HUES48 (cell line): ENCODE measurements at regions not wholly inside any gene's neighbourhood (a gene's known extent, or its start where the extent isn't known, plus 50 kb on each side); places are given as distances from the start of the nearest gene placed in this dataset.

ENCODE experiments used
- H3K27ac ChIP-seq: one replicate; pipeline ENCODE4 v1.7.0; 2013; ENCODE audit warnings: low read depth, low read length, inconsistent platforms
- H3K27me3 ChIP-seq: 2 replicates; pipeline ENCODE4 v1.6.1; 2013; ENCODE audit warnings: mild to moderate bottlenecking, low read length; ENCODE audit not compliant: control insufficient read depth, insufficient read depth
- H3K36me3 ChIP-seq: 2 replicates; pipeline ENCODE4 v1.6.1; 2013; ENCODE audit warnings: low read length; ENCODE audit not compliant: control insufficient read depth, insufficient read depth
- H3K4me1 ChIP-seq: 2 replicates; pipeline ENCODE4 v1.6.1; 2013; ENCODE audit warnings: mild to moderate bottlenecking, low read length; ENCODE audit not compliant: control insufficient read depth, insufficient read depth
- H3K4me3 ChIP-seq: 2 replicates; pipeline ENCODE4 v1.5.1; 2013; ENCODE audit warnings: mild to moderate bottlenecking, low read depth, low read length
- H3K9ac ChIP-seq: 2 replicates; pipeline ENCODE4 v1.6.1; 2013; ENCODE audit warnings: mild to moderate bottlenecking, low read depth, low read length, moderate library complexity
- H3K9me3 ChIP-seq: 2 replicates; pipeline ENCODE4 v1.6.1; 2013; ENCODE audit warnings: low read length; ENCODE audit not compliant: control insufficient read depth, insufficient read depth

DNA sequence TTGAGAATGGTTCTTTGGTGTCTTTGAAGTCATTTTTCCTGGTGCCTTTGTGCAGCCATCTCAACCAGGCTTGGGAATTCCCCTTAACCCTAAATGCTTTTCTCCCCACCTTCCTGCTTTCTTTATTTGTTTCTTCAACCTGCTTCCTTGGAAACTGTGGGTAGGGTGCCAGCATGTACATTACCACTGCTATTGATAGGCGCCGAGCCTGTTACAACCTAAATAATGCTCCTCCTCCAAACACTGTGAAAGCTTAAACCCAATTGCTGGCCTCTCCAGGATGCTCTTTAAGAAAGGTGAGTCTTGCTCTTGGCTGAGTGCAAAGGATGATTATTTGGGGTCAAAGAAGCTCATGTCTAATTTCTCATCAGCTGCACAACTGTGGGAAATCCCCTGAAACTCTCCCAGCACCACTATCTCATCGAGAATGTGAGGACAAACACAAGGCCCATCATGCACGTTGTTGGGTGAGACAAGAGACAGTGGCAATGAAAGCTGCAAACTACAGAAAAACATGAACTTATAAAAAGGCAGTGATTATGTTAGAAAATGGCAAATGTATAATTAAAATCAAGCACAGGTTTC is 285.5 kb upstream of the IGFBP3 start:
- Histone ChIP-seq H3K4me1 (no peaks in the 10 kb centered on the region), H3K27ac (no peak overlapping the region), H3K9me3 (no peaks in the 10 kb centered on the region), H3K9ac (no peak overlapping the region), H3K36me3 (no peaks in the 10 kb centered on the region), H3K4me3 (no peak overlapping the region), H3K27me3 (no peaks in the 10 kb centered on the region)

DNA sequence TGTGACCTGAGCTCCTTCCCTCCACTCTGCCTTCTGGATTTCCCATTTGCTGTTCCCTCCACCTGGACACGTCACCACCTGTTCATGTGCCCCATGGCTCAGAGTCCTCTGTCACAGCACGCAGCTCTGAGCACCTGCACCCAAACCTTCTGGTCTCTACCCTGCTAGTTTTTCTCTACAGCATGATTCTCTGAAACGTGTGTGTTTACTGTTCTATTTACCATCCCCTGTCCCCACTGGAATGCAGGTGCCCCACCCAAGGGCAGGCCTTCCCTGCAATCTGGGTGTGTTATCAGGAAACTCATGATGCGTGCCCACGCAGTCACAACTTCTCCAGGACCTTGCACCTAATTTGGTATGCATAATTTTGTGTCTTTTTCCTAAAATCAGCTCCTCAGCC is 284.4 kb upstream of the IGFBP3 start:
- Histone ChIP-seq H3K9ac (no peak overlapping the region), H3K4me3 (no peak overlapping the region), H3K4me1 (no peaks in the 10 kb centered on the region), H3K9me3 (no peaks in the 10 kb centered on the region), H3K36me3 (no peaks in the 10 kb centered on the region), H3K27ac (no peak overlapping the region), H3K27me3 (no peaks in the 10 kb centered on the region)

DNA sequence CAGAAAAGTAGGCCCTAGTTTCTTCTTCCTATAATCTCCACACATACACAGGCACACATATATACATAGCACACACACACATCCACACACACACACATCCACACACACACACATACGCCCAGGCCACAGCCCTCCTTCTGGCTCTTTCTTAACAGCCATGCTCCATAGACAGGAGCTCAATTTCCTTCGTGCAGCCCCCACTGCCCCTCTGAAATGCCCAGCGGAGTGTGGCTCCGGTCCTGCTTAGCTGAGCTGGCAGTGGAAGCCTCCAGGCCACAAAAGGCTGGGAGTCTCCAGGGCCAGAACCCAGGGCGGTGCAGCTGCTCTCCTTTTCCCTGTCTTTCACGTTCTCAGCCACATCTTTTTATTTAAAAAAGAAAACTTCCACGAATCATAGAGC is 282.9 kb upstream of the IGFBP3 start:
- no peaks in the 10 kb centered on the region for H3K27me3 ChIP-seq

DNA sequence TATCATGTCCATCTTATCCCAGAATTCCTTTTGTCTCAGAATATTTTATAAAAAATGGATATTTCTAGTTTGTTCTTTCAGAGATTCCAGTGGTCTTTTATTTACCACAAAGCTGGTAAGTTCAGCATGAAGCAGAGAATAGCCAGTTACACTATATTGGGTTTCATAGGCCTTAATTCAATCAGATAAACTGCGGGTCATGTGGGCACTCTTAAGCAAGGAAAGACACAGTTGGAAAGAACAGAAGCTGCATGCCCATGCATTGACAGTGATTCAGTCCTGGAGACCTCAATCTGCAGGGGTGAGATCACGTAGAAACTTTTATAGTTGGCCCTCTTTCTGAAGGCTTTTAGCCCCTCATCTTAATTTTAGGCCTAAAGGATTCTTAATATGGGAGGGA is 281.3 kb upstream of the IGFBP3 start:
- H3K36me3 ChIP-seq, result no peaks in the 10 kb centered on the region
- H3K4me1 ChIP-seq, result no peaks in the 10 kb centered on the region
- H3K9me3 ChIP-seq, result no peaks in the 10 kb centered on the region
- H3K4me3 ChIP-seq, result no peak overlapping the region
- no peaks in the 10 kb centered on the region for H3K27me3 ChIP-seq
- H3K9ac ChIP-seq, result no peak overlapping the region
- H3K27ac ChIP-seq, result no peak overlapping the region

More for the DNA sequence above, 282.9 kb upstream of the IGFBP3 start:
- Histone ChIP-seq H3K9ac (no peak overlapping the region), H3K4me1 (no peaks in the 10 kb centered on the region), H3K27ac (no peak overlapping the region), H3K36me3 (no peaks in the 10 kb centered on the region), H3K9me3 (no peaks in the 10 kb centered on the region), H3K4me3 (no peak overlapping the region)

DNA sequence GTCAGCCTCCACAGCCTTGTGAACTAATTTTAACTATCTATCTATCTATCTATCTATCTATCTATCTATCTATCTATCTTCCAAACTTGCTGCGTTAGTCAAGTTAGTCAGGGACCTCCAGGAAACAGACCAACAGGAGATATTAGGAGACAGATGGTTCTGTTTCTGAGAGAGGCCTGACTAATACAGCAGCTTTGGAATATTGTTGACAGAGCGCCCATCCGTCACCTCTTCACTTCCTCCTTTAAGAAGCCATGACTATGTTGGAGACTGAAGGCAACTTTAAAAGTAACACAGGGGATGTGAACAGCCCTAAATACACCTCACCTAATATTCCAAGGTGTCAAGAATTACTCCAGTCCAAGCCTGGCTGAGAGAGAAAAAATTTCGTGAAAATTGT is 280.9 kb upstream of the IGFBP3 start:
- Histone ChIP-seq H3K9ac (no peak overlapping the region), H3K4me1 (no peaks in the 10 kb centered on the region), H3K4me3 (no peak overlapping the region), H3K27ac (no peak overlapping the region), H3K36me3 (no peaks in the 10 kb centered on the region), H3K9me3 (no peaks in the 10 kb centered on the region), H3K27me3 (no peaks in the 10 kb centered on the region)

DNA sequence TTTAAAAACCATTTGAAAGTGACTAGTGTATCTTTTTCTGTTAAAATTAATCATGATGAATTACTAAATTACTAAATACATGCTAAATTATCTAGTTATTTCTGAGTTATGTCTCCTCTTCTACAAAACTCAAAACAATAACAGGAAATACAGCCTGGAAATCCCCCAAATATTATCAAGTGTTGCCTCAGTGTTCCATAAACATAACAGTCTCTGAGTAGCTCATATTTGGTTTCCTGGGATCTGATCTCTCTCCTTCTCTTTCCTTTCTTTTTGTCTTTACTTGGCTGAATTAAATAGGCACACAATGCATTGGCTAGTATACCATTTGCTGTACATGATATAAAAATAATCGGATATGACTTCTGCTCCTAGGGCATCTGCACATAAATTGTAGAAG is 277.6 kb upstream of the IGFBP3 start:
- H3K9me3 ChIP-seq, result no peaks in the 10 kb centered on the region
- H3K4me1 ChIP-seq, result no peaks in the 10 kb centered on the region
- H3K27ac ChIP-seq, result no peak overlapping the region
- H3K4me3 ChIP-seq, result no peak overlapping the region
- no peaks in the 10 kb centered on the region for H3K27me3 ChIP-seq
- no peaks in the 10 kb centered on the region for H3K36me3 ChIP-seq
- H3K9ac ChIP-seq, result no peak overlapping the region

DNA sequence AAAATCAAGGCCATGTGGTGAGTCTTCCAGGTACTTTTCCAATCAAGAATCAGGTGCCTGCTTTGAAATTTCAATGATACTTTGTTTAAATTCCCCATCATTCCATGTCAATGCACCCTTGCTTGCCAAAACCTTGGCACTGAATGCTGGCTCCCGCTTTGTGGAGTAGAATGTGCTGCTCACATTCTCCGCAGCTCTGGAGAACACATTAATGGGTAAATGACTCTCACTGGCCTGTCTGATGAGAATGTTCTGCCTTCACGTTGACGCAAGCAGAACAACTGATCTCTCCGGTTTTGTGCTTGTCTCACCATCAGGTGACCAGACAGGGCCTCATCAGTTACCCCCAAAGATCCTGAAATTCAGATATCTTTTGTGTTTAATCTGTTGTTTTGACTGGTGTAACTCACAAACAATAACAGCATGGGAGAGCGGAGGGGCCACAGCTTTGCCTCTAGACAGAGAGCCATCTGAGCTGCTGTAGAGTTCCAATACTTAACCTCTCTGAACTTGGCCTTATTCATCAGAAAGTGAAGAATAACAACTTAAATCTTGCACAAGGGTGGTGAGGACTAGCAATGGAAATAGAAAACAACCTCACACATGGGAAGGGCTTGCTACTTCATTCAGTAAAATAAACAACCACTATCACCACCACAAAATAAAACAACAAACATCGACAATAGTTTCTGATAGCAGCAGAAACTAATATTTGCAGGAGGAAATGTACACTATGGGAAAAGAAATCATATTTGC is 276.9 kb upstream of the IGFBP3 start:
- Histone ChIP-seq H3K4me3 (no peak overlapping the region), H3K9ac (no peak overlapping the region), H3K36me3 (no peaks in the 10 kb centered on the region), H3K27me3 (no peaks in the 10 kb centered on the region), H3K4me1 (no peaks in the 10 kb centered on the region), H3K27ac (no peak overlapping the region), H3K9me3 (no peaks in the 10 kb centered on the region)

DNA sequence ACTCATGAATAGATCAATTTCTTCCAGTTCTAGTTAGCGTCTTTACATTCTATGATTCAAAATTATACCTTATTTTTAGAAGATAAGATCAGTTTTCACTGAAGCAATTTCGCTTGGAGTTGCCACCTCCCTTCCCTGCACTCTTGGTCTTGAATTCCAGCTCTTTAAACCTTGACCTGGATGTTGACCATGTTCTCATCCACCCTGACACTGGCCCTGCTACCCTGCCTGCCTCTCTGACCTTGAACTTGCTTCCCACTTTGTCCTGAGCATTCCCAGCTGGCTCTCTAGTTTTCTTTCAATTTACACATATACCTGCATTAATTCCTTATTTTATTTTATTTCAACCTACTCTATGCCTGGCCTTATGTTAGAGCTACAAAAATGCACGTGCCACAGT is 274.9 kb upstream of the IGFBP3 start:
- Histone ChIP-seq H3K9ac (no peak overlapping the region), H3K36me3 (no peaks in the 10 kb centered on the region), H3K27me3 (no peaks in the 10 kb centered on the region), H3K4me3 (no peak overlapping the region), H3K27ac (no peak overlapping the region), H3K4me1 (no peaks in the 10 kb centered on the region), H3K9me3 (no peaks in the 10 kb centered on the region)

DNA sequence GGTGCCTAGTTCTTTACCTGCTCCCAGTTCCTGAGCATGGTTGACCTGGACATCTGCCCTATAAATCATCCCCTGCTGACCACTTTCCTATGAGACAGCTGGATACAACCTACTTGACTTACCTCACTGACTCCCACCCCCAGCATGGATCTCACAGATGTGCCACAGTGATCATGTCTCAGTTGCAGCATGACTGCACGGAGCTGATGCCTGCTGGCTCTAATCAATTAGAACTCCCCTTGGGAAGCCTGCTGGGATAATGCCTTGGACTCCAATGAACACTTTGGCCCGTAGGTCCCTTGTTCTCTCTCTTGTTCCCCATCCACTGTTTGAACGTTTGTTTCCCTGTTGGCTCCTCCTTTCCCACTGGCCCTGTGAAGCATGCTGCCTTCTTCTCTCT is 271.2 kb upstream of the IGFBP3 start:
- Histone ChIP-seq H3K9me3 (no peaks in the 10 kb centered on the region), H3K4me3 (no peak overlapping the region), H3K4me1 (no peaks in the 10 kb centered on the region), H3K27ac (no peak overlapping the region), H3K27me3 (no peaks in the 10 kb centered on the region), H3K36me3 (no peaks in the 10 kb centered on the region), H3K9ac (no peak overlapping the region)

DNA sequence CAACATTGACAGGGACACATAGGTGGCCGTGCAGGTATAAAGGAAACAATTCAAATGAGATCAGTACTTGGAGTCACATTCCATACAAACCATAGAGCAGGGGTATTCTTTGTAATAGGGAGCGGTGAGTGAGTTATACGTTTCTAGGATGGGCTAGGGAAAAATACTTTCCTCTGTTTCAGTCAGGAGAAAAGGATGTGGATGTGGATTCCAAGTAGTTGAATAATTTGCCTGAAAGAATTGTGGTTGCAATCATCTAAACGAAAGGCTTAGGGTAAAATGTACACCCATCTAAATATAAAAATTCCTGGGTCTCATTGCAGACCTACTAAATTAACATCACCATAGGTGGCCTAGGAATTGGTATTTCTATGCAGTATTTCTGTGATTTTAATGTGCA is 270.7 kb upstream of the IGFBP3 start:
- no peak overlapping the region for H3K27ac ChIP-seq
- no peaks in the 10 kb centered on the region for H3K27me3 ChIP-seq
- no peaks in the 10 kb centered on the region for H3K9me3 ChIP-seq
- no peak overlapping the region for H3K4me3 ChIP-seq
- H3K36me3 ChIP-seq, result no peaks in the 10 kb centered on the region
- no peaks in the 10 kb centered on the region for H3K4me1 ChIP-seq
- no peak overlapping the region for H3K9ac ChIP-seq

DNA sequence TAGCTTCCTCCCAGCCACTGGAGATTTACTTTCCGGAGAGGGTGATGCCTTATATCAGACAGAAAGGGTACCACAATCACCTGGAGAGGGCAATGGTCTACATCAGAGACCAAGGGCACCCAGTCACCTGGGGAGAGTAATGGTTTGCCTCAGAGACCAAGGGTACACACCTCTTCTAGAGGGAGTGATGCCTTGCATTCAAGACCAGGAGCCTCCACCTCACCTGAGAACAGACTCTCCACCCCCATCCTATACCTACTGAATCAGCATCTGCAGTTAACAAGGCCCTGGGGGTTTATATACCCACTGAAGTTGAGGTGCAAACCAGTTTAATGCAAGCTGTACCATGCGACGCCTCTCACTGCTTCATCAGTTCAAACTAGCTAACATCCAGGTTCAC is 270.2 kb upstream of the IGFBP3 start:
- H3K27me3 ChIP-seq, result no peaks in the 10 kb centered on the region
- H3K36me3 ChIP-seq, result no peaks in the 10 kb centered on the region
- H3K9me3 ChIP-seq, result no peaks in the 10 kb centered on the region
- no peak overlapping the region for H3K9ac ChIP-seq
- H3K4me3 ChIP-seq, result no peak overlapping the region
- no peak overlapping the region for H3K27ac ChIP-seq
- no peaks in the 10 kb centered on the region for H3K4me1 ChIP-seq
